ENCODE measurements at regions not wholly inside any gene's neighbourhood (a gene's known extent, or its start where the extent isn't known, plus 50 kb on each side); places are given as distances from the start of the nearest gene placed in this dataset.

GRCh38 chr5:167644619-167645018 lies 646.8 kb upstream of the WWC1 start:
- H3K4me1 ChIP-seq (ENCODE audit: control insufficient read depth, extremely low read depth, insufficient read depth, low read length) = peaks cover 10% of the 10 kb centered on the region
- H3K9me1 ChIP-seq (replicated peaks; ENCODE audit: control insufficient read depth, extremely low read depth, insufficient read depth, low read length) = no peaks in the 10 kb centered on the region
- no TSS peak for BruUV-seq (replicated peaks)
- H3K27me3 ChIP-seq (ENCODE audit: control insufficient read depth in 2 of 2, insufficient read depth in 2 of 2, low read length in 2 of 2) = no peaks in the 10 kb centered on the region
- no peak overlapping the region for H2AFZ ChIP-seq (ENCODE audit: low read depth, low read length)
- H3K9me3 ChIP-seq (replicated peaks; ENCODE audit: control insufficient read depth, insufficient read depth, low read length) = no peaks in the 10 kb centered on the region
- no peak overlapping the region for H3K4me2 ChIP-seq (ENCODE audit: insufficient read depth, low read length)
- ChIA-PET CTCF (no interaction called here), POLR2A (no interaction called here)
- no peak for FAIRE-seq
- intact Hi-C loops (cut with micrococcal nuclease) = no loop called here
- dilution Hi-C loops (cut with MboI; ENCODE audit: extremely low pct_ligation_motif_present, low sequenced_read_pairs) = no loop called here
- H3K9ac ChIP-seq (replicated peaks; ENCODE audit: extremely low read depth, insufficient read depth, low read length) = no peak overlapping the region
- DNase-seq (ENCODE audit: low read depth, low spot score) = no peak
- H3K36me3 ChIP-seq (ENCODE audit: control insufficient read depth in 2 of 2, extremely low read depth in 1 of 2, insufficient read depth in 2 of 2, low read length in 2 of 2) = no peaks in the 10 kb centered on the region
- H4K20me1 ChIP-seq (replicated peaks; ENCODE audit: control insufficient read depth, extremely low read depth, insufficient read depth, low read length) = no peaks in the 10 kb centered on the region
- no peak overlapping the region for H3K4me3 ChIP-seq (replicated peaks in 1 of 3; ENCODE audit: insufficient read depth in 1 of 3, low read depth in 1 of 3, low read length in 3 of 3)
- H3K27ac ChIP-seq (ENCODE audit: insufficient read depth, low read depth, low read length) = no peak overlapping the region
- TF ChIP-seq EZH2 (IDR thresholded peaks at IDR 0.05; ENCODE audit: borderline replicate concordance, low read depth, low read length, severe bottlenecking) (no peak), FOS (IDR thresholded peaks at IDR 0.05; ENCODE audit: borderline replicate concordance, insufficient read depth, low read length) (no peak), JUN (IDR thresholded peaks at IDR 0.05; ENCODE audit: borderline replicate concordance, insufficient read depth, insufficient read length, low read depth) (no peak), POLR2AphosphoS5 (IDR thresholded peaks at IDR 0.05; ENCODE audit: insufficient read depth, low read depth, low read length) (no peak), MYC (IDR thresholded peaks at IDR 0.05; ENCODE audit: low read depth, low read length) (no peak), GATA2 (IDR thresholded peaks at IDR 0.05; ENCODE audit: insufficient read depth, insufficient read length, low read depth, low read length) (no peak)
- no peaks in the 10 kb centered on the region for H3K79me2 ChIP-seq (ENCODE audit: control insufficient read depth, insufficient read depth, low read length)

GRCh38 chr5:167649471-167649870 lies 642.0 kb upstream of the WWC1 start:
- BruUV-seq (replicated peaks) = no TSS peak
- no peaks in the 10 kb centered on the region for H4K20me1 ChIP-seq (replicated peaks; ENCODE audit: control insufficient read depth, extremely low read depth, insufficient read depth, low read length)
- FAIRE-seq = no peak
- intact Hi-C loops (cut with micrococcal nuclease) (no loop called here), dilution Hi-C loops (cut with MboI; ENCODE audit: extremely low pct_ligation_motif_present, low sequenced_read_pairs) (no loop called here)
- no peak overlapping the region for H3K4me2 ChIP-seq (ENCODE audit: insufficient read depth, low read length)
- H3K4me3 ChIP-seq (replicated peaks in 1 of 3; ENCODE audit: insufficient read depth in 1 of 3, low read depth in 1 of 3, low read length in 3 of 3) = no peak overlapping the region
- H3K4me1 ChIP-seq (ENCODE audit: control insufficient read depth, extremely low read depth, insufficient read depth, low read length) = no peaks in the 10 kb centered on the region
- H3K27ac ChIP-seq (ENCODE audit: insufficient read depth, low read depth, low read length) = no peak overlapping the region
- no peaks in the 10 kb centered on the region for H3K9me1 ChIP-seq (replicated peaks; ENCODE audit: control insufficient read depth, extremely low read depth, insufficient read depth, low read length)
- DNase-seq (ENCODE audit: low read depth, low spot score) = no peak
- no peaks in the 10 kb centered on the region for H3K36me3 ChIP-seq (ENCODE audit: control insufficient read depth in 2 of 2, extremely low read depth in 1 of 2, insufficient read depth in 2 of 2, low read length in 2 of 2)
- H3K27me3 ChIP-seq (ENCODE audit: control insufficient read depth in 2 of 2, insufficient read depth in 2 of 2, low read length in 2 of 2) = no peaks in the 10 kb centered on the region
- no peak overlapping the region for H2AFZ ChIP-seq (ENCODE audit: low read depth, low read length)
- TF ChIP-seq POLR2AphosphoS5 (IDR thresholded peaks at IDR 0.05; ENCODE audit: insufficient read depth, low read depth, low read length) (no peak), MAX (IDR thresholded peaks at IDR 0.05; ENCODE audit: insufficient read depth, insufficient read length) (no peak), MYC (IDR thresholded peaks at IDR 0.05; ENCODE audit: low read depth, low read length) (no peak), EZH2 (IDR thresholded peaks at IDR 0.05; ENCODE audit: borderline replicate concordance, low read depth, low read length, severe bottlenecking) (no peak), JUN (IDR thresholded peaks at IDR 0.05; ENCODE audit: borderline replicate concordance, insufficient read depth, insufficient read length, low read depth) (no peak), CTCF (IDR thresholded peaks at IDR 0.05; ENCODE audit: extremely low read depth in 1 of 2, insufficient read depth in 1 of 2, low read depth in 1 of 2, low read length in 2 of 2) (no peak)
- ChIA-PET CTCF (no interaction called here), POLR2A (no interaction called here)
- H3K9ac ChIP-seq (replicated peaks; ENCODE audit: extremely low read depth, insufficient read depth, low read length) = no peak overlapping the region
- H3K9me3 ChIP-seq (replicated peaks; ENCODE audit: control insufficient read depth, insufficient read depth, low read length) = no peaks in the 10 kb centered on the region
- H3K79me2 ChIP-seq (ENCODE audit: control insufficient read depth, insufficient read depth, low read length) = no peaks in the 10 kb centered on the region

Data from endothelial cell of umbilical vein (primary cell).